NCI-H2227 (cell line): ENCODE measurements at regions not wholly inside any gene's neighbourhood (a gene's known extent, or its start where the extent isn't known, plus 50 kb on each side); places are given as distances from the start of the nearest gene placed in this dataset.
"Not testable (repeated sequence)": the region's sequence is repeated elsewhere in the genome, so short reads cannot be mapped to it uniquely, and the experiment has no call there.

ENCODE experiments used
- DNase-seq: peaks from one replicate; lab custom pipeline; 2025; ENCODE audit not compliant: unreplicated experiment; lab: John Stamatoyannopoulos, UW

DNA sequence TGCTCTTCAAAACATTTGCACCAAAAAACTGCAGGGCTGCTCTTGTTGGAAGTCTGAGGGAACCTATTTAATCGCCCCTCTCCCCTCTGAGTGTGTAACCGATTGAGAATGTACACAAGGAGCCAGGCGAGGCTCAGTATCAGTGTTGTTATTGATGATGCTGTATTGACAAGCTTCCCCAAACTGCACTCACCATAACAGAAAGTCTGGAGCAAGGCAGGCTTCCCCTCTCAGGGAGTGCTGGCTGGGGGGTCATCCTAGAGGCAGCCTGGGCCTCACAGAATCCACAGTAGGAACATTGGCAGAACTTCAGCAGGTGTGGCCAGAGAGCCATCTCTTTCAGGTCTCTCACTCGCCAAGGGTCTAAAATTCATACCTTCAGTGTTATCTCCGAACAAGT, 58.1 kb upstream of the TUNAR start:
- DNase-seq, result no peak

DNA sequence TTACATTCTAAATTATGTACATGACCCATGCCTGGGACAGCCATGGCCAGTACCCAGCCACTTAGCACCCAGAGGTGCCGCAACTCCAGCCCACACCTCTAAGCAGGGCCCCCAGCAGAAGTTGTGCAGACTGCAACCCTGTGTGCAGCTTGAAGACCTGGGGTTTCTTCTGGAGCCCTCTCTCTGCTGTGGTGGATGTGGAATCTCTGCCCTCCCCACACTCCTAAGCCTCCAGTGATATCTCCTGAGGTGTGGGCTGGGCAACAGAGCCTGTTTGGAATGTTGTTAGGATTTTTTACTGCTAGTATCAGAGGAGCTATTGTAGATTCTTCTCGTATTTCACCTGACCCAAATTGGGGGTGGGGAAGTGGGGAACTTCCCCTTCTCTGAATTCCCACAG, 59.4 kb upstream of the TUNAR start:
- DNase-seq, result no peak

DNA sequence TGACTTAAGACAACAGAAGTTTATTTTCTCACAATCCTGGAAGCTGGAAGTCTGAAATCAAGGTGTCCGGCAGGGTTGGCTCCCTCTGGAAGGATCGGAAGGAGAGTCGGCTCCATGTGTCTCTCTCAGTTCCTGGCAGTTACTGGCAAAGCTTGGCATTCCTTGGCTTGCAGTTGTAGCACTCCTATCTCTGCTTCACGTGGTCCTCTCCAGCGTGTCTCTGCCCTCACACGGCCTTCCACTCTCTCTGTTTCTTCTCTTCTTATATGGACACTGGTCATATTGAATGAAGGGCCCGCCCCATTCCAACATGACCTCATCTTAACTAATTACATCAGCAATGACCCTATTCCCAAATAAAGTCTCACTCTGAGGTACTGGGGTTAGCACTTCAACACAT, 60.1 kb upstream of the TUNAR start:
- DNase-seq, result no peak

DNA sequence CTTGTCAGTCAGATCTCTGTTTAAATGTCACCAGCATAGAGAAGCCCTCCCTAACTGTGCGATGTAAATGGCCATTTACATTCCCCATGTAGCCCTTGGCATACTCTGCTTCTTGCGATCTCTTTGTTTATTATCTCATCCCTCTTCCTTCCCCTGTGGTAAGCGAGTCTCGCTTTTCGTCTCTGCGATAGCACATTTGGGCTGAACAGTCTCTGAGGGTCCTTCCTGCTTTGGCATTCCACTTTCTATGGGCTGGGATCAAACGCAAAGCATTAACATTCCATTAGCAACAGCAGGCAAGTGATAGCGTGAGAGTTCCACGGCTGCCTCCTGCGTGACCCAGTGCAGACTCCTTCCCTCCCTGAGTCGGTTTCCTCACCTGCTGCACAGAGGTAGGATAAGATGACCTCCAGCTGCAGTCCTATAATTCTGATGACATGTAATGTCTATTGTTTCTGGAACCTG, 61.4 kb upstream of the TUNAR start:
- no peak for DNase-seq

DNA sequence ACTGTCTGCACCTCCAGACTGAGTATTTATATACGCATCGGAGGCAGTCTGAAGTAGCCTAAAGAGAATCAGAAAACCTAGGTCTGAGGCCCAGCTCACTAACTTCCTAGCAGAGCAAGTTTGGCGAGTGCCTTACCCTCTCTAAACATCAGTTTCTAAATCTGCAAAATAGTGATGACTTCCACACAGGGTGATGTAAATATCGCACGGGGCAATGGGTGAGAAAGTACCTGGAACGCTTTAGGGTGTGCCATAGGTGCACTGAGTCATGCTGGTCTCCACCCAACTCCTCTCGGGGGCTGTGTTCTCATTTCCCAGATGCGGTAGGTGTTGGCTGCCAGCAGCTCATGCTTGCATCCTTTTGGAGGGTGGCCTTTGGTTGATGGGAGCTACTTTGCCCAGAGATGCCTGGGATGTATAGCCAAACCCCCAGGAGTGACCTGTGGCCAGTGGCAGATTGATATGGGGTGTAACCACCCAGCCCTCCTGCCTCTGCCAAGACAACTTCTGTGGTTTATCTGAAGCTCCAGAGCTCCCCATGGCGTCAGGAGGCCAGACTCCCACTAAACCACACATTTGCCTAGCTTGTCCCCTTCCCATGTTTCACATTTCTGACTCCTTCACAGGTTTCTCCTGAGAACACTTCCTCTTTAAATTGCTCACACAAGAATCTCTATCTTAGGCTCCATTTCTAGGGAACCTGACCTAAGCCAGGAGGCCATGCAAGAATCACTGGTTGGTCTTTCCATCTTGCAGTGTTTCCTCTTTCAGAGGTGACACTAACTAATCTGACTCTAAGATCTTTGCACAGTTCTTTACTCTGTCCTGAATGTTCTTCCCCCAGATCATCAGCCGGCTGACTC, 62.0 kb upstream of the TUNAR start:
- DNase-seq, result no peak

DNA sequence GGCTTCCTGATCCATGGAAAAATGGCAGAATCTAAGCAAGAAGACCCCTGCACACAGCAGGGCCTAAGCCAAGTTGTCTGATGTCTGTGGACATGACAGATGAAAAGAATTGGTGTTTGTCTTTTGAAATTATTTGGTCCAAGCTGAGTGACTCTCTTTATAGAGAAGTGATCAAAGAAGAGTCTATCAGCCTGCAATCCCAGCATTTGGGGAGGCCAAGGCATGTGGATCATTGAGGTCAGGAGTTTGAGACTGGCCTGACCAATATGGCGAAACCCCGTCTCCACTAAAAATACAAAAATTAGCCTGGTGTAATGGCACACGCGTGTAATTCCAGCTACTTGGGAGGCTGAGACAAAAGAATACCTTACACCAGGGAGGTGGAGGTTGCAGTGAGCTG, 64.8 kb upstream of the TUNAR start:
- DNase-seq, result no peak

DNA sequence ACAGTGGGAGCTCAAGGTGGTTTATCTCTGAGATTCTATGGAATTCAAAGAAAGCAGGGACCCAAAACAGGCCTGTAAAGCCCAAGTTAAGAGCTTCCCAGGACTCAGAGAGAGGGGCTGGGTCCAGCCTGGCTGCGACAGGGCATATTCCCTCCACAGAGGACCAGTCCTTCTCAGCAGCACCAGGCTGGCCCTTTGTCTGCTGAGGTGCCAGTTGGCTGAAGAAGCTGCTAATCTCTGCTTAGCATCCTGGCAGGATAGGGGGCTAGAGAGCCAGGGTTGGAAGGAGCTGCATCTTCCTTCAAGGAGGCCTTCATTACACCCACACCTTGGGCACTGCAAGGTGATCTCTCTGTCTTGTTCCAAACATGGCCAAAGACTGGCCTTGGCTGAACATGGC, 68.3 kb upstream of the TUNAR start:
- DNase-seq, result no peak

DNA sequence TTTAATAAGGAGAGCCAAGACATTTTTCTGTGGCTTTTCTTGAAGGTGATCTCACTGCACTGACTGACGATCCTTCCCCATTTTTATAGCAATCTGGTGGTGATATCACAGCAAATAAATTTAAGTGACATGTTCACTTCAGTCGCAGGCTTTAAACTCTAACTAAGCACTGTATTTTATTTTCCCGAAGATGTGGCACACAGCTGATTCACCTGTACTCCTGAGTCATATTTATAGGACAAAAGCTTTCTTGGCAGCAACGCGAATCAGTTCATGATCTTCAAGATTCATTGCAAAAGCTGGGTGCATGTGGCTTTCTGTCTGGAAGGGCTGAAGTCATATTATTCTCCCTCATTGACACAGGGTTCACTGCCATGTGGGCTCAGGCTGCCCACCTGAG, 79.8 kb upstream of the TUNAR start:
- DNase-seq, result no peak

DNA sequence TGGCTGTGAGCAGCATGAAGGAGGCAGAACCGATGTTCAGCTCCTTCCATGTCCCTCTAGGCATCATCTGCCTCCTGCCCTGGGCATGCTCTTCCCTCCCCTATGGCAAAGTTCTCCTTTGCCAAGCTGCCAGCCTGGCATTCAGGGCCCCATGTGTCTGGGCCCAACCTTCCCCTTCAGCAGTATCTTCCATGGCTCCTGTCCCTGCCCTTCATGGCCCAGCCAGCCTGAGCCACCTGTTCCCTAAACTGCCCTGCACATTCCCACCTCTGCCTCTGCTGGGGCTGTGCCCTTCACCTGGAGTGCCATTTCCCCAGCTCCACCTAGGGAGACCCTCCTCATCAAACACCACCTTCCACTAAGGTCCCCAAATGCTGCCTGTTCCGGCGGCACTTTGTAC, 74.0 kb upstream of the TCL1A start:
- DNase-seq, result no peak

DNA sequence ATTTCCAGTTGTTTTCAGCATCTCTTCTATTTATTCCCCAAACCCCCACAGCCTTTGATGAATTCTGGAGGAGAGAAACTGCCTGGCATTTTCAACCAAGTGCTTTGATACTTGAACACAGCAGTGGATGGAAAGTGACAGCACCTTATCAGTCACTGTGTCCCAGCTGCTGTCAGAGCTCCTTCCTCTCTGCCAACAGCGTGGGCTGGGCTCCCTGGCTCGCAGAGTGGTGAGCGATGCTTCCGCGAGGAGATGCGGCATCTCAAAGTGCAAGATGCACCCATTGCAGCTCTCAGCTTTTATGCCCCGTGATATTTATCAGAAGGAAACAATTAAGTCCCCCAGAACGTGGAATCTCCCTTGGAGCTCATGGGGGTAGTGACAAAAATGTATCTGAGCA, 72.6 kb upstream of the TCL1A start:
- no peak for DNase-seq

DNA sequence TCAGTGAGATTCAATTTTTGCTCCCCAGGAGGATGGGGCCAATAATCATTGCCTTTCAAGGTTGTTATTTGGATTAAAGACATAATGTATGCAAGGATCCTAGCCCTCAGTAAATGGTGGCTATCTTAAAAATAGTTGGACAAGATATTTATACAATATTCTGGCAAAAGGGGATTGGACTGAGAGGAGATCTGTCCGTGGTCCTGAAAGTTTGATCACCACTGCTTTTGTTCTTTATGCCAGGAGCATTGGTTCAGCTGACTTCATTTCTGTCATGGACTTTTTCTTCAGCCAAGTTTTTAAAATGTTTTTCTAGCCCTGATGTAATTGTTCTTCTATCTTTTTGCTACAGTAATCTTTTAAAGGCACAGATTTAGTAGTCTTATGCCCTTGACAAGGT, 70.2 kb upstream of the TCL1A start:
- no peak for DNase-seq

DNA sequence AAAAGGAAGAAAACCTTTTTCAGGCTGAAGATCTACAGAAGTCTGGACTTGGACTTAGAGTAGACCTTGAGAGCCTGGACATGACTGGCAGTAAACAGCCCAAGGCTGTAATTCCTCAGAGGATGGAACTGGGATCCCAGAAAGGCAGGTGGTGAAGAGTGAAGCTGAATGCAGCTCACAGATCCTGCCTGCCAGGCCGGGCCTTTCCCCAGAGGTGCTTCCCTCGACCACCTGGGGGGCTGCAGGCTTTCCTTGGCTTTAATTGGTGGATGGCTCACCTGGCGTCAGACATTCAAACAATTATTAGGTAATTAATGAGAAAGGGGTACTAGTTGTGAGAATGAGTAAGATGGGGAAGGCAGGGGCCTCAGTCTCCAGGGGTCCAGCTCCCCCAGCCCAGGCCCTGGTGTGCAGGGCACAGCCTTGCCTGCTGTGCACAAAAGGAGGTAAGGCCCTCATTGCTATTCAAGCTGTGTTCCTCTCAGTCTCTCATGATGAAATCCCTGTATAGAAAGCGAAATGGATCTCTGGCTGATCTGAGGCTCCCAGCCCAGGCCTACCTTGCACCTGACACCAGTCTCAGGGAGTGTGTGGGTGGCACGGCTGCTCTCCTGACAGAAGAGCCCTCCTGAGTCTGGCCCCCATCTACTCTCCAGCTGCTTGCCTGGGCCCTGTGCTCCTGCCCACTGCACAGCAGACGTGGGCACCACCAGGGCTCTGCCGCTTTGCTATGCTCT, 63.0 kb upstream of the TCL1A start:
- DNase-seq, result no peak

DNA sequence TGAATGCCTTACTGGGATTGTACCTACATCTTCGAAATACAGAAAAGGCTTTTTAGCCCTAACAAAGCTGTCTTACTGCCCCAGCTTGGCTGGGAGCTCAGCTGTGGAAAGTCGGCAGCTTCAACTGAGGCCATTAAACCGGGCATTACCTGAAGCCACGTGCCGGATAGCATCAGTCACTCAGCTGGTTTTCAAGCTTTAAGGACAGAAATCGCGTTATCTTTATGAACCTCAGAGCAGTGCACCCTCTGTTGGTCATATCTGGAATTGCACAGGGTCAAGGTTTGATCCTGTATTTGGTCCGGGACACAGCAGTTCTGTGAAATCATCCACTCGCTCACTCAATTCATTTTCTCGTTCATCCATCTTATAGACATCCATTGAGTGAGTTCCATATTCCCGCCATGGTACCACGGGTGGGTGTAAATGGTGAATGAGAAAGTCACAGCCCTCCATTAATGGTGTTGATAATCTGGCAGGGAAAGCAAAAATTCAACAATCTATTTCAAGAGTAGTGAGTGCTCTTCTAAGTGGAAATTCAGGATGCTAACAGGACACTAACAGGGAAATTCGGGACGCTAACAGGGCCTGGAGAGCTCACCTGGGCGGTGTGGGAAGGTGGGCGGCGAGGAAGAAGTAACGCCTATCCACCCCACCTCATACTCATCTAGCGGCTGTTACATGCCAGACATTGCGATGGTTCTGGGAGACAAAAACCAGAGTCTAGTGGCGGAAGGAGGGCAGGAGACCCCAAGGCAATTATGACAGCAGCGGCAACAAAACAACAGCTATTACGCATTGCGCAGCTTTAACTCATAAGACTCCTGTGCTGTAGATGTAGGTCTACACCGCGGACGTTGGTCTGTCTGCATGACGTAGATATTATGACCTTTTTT, 60.6 kb upstream of the TCL1A start:
- peak; percentile 22 for DNase-seq

DNA sequence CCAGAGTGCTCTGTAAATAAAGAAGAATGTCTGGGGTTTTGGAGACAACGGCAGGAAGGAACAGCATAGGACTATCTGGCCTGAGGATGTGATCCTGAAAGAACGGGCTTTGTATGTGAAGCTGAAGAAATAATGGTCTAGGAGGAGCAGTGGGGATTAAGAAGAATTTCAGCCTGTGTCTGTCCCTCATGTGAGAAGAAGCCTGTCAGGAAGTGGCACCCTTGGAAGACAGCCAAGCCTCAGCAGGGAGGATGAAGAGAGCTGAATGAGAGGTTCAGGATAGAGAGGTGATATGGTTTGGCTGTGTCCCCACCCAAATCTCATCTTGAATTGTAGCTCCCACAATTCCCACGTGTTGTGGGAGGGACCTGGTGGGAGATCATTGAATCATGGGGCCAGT, 56.9 kb upstream of the TCL1A start:
- no peak for DNase-seq

DNA sequence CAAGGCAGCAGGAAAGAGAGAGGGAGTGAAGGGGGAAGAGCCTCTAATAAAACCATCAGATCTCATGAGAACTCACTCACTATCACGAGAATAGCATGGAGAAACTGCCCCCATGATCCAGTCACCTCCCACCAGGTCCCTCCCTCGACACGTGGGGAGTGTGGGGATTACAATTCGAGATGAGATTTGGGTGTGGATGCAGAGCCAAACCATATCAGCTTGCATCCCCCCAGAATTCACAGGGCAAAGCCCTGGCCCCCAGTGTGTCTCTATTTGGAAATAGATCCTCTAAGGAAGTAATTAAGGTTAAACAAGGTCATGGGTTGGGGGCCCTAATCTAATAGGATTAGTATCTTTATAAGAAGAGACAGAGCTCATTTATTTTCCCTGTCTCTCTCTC, 56.1 kb upstream of the TCL1A start:
- DNase-seq, result no peak

DNA sequence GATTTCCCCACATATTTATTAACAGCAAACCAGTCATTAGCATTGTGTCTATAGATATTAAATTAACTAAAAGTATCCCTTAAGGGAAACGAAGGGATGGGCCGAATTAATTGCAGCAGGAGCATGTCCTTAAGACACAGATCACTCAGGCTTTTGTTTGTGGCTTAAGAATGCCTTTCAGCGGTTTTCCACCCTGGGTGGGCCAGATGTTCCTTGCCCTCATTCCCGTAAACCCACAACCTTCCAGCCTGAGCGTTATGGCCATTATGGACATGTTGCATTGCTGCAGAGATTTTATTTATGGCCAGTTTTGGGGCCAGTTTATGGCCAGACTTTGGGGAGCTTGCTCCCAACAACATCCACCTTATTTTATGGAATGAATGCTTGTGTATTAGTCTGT, 55.5 kb upstream of the TCL1A start:
- DNase-seq, result not testable (repeated sequence)

DNA sequence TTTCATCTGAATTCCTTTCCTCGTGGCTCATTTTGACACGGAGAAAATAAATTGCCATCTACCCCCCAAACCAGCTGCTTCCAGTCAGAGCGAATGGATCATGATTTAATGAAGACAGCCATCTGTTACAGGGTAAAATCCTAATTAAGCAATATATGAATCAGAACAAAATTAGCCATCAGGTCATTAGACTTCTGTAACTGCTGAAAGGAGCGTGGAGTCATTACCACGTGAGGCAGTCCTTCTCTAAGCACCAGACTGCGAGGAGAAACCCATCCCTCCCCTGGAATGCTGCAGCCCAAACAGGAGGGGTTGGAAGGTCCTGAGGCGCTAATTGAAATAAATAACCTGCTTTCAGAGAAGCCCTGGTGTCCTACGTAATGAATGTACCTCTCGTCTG, 51.1 kb upstream of the TCL1A start:
- DNase-seq, result no peak

DNA sequence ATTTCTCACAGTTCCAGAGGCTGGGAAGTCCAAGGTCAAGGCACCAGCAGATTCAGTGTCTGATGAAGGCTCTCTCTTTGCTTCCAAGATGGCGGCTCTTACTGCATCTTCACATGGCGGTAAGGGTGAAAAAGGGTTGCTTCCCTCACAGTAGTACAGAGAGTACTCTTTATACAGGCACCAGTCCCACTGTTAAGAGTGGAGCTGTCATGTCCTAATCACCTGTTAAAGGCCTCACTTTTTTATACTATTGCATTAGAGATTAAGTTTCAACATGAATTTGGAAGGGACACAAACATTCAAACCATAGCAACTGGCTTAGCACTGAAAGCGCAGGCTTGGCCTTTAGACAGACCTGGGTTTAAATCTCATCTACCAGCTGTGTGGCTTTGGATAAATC, 50.0 kb upstream of the TCL1A start:
- DNase-seq, result no peak
